MCF 10A (cell line): ENCODE measurements at regions not wholly inside any gene's neighbourhood (a gene's known extent, or its start where the extent isn't known, plus 50 kb on each side); places are given as distances from the start of the nearest gene placed in this dataset.

Experiments
- BruUV-seq: library from RNA; stranded (reverse); fragments of 400-500 nt; replicated peaks from 2 replicates; lab custom pipeline; 2021; lab: Mats Ljungman, UMichigan
- CTCF ChIA-PET: fragments of 300-600 bp; sonication (Branson Sonifier 250); formaldehyde crosslinking; extraction: SDS; loops from one replicate; lab custom pipeline; 2021; ENCODE audit warnings: antibody characterized with exemption, inconsistent platforms; lab: Yijun Ruan, JAX
- POLR2A ChIA-PET: fragments of 300-600, 350-650 bp; sonication (Branson Sonifier 250); formaldehyde crosslinking; extraction: SDS; loops from one replicate; lab custom pipeline; 2020; ENCODE audit warnings: antibody characterized with exemption, inconsistent platforms; lab: Yijun Ruan, JAX
- DNase-seq: peaks from one replicate; pipeline ENCODE4 v3.0.0-alpha.2; 2018; ENCODE audit not compliant: unreplicated experiment
- H3K27ac Mint-ChIP-seq: one replicate; pipeline ENCODE4 v1.8.0; 2022; ENCODE audit warnings: mild to moderate bottlenecking, low read depth, mixed read lengths; ENCODE audit not compliant: unreplicated experiment
- H3K27me3 Mint-ChIP-seq: one replicate; pipeline ENCODE4 v1.8.0; 2022; ENCODE audit warnings: mixed read lengths; ENCODE audit not compliant: insufficient read depth, unreplicated experiment
- H3K36me3 Mint-ChIP-seq: one replicate; pipeline ENCODE4 v1.8.0; 2022; ENCODE audit warnings: mild to moderate bottlenecking, moderate library complexity, mixed read lengths; ENCODE audit not compliant: insufficient read depth, unreplicated experiment
- H3K4me1 Mint-ChIP-seq: one replicate; pipeline ENCODE4 v1.8.0; 2022; ENCODE audit warnings: mixed read lengths; ENCODE audit not compliant: insufficient read depth, unreplicated experiment
- H3K4me3 Mint-ChIP-seq: one replicate; pipeline ENCODE4 v1.8.0; 2022; ENCODE audit warnings: mild to moderate bottlenecking, moderate library complexity, mixed read lengths; ENCODE audit not compliant: unreplicated experiment
- H3K9me3 Mint-ChIP-seq: one replicate; pipeline ENCODE4 v1.8.0; 2022; ENCODE audit warnings: mixed read lengths; ENCODE audit not compliant: unreplicated experiment
- intact Hi-C: fragments of 100-400 bp; cut with micrococcal nuclease; formaldehyde crosslinking; loops from 2 replicates; pipeline ENCODE4 v1.14.1; 2022
- TF ChIP-seq, protein P1 (sequence below): fragments of 200-600 bp; IDR thresholded peaks from one replicate; pipeline ENCODE4 v1.8.0; 2022; ENCODE audit warnings: antibody characterized with exemption, mild to moderate bottlenecking; ENCODE audit not compliant: unreplicated experiment

DNA sequence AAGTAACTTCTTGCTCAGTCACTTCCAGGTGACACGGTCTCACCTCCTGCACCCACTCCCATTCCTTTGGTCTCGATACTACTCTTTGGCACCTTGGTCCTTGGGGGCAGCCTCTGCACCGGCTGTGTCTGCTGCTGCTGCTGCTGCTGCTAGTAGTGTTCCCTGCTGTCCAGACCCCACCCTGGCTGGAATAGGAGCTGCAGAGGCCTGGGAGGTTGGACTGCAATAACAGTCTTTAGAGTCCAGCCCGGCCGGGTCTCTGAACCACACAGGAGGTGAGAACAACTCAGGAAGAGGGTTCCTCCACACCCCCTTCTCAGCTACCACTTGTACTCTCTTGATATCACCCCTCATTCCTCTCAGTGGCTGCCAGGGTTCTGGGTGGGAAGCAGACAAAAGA, 231.1 kb upstream of the NLRP1 start:
- BruUV-seq = no TSS peak
- Mint-ChIP-seq H3K4me3 (no peak overlapping the region), H3K4me1 (peaks cover 3% of the 10 kb centered on the region), H3K27ac (no peak overlapping the region), H3K36me3 (peaks cover 11% of the 10 kb centered on the region), H3K27me3 (no peaks in the 10 kb centered on the region), H3K9me3 (peaks cover 18% of the 10 kb centered on the region)
- ChIA-PET CTCF (interaction anchor here (0.6 kb wide), 1 partner anchor 28 kb away, joined by 3 read pairs; no protein-coding TSS in a partner anchor), POLR2A (no interaction called here)
- no peak for DNase-seq
- TF ChIP-seq, protein P1, sequence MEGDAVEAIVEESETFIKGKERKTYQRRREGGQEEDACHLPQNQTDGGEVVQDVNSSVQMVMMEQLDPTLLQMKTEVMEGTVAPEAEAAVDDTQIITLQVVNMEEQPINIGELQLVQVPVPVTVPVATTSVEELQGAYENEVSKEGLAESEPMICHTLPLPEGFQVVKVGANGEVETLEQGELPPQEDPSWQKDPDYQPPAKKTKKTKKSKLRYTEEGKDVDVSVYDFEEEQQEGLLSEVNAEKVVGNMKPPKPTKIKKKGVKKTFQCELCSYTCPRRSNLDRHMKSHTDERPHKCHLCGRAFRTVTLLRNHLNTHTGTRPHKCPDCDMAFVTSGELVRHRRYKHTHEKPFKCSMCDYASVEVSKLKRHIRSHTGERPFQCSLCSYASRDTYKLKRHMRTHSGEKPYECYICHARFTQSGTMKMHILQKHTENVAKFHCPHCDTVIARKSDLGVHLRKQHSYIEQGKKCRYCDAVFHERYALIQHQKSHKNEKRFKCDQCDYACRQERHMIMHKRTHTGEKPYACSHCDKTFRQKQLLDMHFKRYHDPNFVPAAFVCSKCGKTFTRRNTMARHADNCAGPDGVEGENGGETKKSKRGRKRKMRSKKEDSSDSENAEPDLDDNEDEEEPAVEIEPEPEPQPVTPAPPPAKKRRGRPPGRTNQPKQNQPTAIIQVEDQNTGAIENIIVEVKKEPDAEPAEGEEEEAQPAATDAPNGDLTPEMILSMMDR = no peak
- intact Hi-C loops = no loop called here

DNA sequence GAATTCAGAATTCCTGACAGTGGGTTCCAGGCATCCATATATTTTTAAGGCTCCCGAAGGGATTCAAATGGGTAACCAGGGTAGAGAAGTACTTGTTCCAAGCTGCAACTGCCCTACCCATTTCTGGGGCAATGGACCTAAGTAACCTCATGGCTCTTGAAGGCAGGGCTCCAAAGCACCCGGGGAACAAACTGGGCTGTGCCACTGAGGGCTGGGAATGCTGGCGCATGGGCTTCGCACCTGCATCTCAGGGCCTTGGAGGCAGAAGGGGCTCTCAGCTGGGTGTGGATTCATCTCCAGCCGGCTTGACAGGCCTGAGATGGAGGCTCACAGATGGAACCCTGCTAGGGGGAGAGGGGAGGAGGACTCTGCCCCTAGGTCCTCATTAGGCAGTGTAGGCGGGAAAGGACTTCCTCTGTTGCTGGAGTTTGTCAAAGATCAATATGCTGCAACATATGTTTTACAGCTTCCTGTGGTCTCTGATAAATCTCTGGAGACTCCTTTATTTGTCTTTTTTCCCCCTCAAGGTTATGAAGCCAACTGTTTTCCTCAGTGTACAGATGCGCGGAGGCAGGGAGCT, 232.3 kb upstream of the NLRP1 start:
- ChIA-PET POLR2A (no interaction called here), CTCF (no interaction called here)
- intact Hi-C loops = no loop called here
- peaks cover 11% of the 10 kb centered on the region for H3K36me3 Mint-ChIP-seq
- H3K27me3 Mint-ChIP-seq = no peaks in the 10 kb centered on the region
- H3K27ac Mint-ChIP-seq = no peak overlapping the region
- no TSS peak for BruUV-seq
- DNase-seq = no peak
- H3K9me3 Mint-ChIP-seq = peaks cover 7% of the 10 kb centered on the region
- H3K4me3 Mint-ChIP-seq = no peak overlapping the region
- TF ChIP-seq, protein P1 = no peak
- peaks cover 15% of the 10 kb centered on the region for H3K4me1 Mint-ChIP-seq

DNA sequence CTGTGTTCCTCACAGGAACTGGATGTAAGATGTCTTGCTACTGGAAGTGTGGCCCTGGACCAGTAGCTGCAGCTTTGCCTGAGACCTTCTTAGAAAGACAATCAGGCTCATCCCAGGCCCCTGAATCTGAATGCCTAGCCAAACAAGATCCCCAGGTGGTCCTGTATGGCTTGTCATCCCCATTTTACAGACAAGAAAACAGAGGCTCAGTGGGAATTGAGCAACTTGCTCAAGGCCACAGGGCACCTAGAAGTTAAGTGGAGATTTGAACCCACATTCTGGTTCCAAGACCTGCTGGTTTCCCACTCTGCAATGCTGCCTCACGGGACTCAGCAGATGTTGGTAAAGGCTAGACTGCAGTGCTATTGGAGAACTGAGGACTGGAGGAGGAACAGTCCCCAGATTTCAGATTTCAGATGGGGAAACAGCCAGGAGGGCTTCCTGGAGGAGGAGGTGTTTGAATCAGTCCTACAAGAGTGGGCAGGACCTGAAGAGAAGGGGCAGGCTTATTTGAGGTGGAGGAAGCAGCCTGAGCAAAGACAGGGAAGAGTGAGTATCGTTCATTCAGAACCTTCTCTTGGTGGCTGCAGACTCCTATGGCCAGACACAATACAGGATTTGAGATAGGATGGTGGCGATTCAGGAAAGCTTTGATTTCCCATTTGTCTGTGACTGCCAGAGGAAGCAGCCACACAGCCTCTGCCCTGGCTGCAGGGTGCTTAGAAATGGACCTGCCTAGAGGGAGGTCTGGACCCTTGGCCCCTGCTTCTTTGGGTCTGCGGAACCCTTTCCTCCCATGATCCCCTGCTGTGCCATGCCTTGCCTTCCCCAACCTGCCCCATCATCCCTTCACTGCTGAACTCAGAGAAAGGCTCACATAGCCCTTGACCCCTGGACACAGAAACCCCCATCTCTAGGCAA, 233.4 kb upstream of the NLRP1 start:
- CTCF ChIA-PET = interaction anchor here (0.6 to 1.3 kb wide), 2 partner anchors 305 to 390 kb away, joined by 3 to 5 read pairs; no protein-coding TSS in a partner anchor
- no peak overlapping the region for H3K4me3 Mint-ChIP-seq
- peaks cover 5% of the 10 kb centered on the region for H3K36me3 Mint-ChIP-seq
- no TSS peak for BruUV-seq
- peaks cover 17% of the 10 kb centered on the region for H3K4me1 Mint-ChIP-seq
- no peaks in the 10 kb centered on the region for H3K27me3 Mint-ChIP-seq
- H3K9me3 Mint-ChIP-seq = peaks cover 6% of the 10 kb centered on the region
- TF ChIP-seq, protein P1 = no peak
- H3K27ac Mint-ChIP-seq = no peak overlapping the region
- intact Hi-C loops = no loop called here
- POLR2A ChIA-PET = no interaction called here
- no peak for DNase-seq

DNA sequence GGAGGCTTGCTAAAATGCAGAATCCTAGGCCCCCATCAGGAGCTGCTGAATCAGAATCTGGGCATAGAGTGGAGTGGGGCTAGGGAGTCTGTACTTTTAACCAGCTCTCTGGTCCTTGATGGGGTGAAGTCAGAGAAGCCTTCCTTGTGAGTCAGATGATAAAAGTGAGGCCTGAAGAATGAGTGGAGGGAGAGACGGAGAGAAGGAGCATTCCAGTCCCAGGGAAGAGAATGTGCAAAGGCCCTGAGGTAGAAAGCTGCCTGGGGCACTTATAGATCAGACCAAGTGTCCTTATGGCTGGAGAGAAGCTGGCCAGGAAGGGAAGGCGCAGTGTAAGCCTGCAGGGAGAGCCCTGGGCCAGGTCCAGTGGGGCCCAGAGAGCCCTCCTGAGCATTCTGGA, 235.1 kb upstream of the NLRP1 start:
- BruUV-seq = no TSS peak
- DNase-seq = no peak
- H3K27me3 Mint-ChIP-seq = no peaks in the 10 kb centered on the region
- no peak overlapping the region for H3K4me3 Mint-ChIP-seq
- ChIA-PET CTCF (interaction anchor here (1.3 kb wide), 1 partner anchor 303 kb away, joined by 3 read pairs; no protein-coding TSS in a partner anchor), POLR2A (no interaction called here)
- H3K4me1 Mint-ChIP-seq = peaks cover 17% of the 10 kb centered on the region
- TF ChIP-seq, protein P1 = no peak
- intact Hi-C loops = no loop called here
- H3K9me3 Mint-ChIP-seq = no peaks in the 10 kb centered on the region
- peaks cover 5% of the 10 kb centered on the region for H3K36me3 Mint-ChIP-seq
- H3K27ac Mint-ChIP-seq = no peak overlapping the region
